GM19238 (cell line): ENCODE measurements at regions not wholly inside any gene's neighbourhood (a gene's known extent, or its start where the extent isn't known, plus 50 kb on each side); places are given as distances from the start of the nearest gene placed in this dataset.

Experiments used
- DNase-seq: peaks from one replicate; pipeline ENCODE4 v3.0.0; 2011; ENCODE audit warnings: low spot score; ENCODE audit not compliant: insufficient read length

GRCh38 chr2:144703852-144704708 is 184.2 kb upstream of the ZEB2 start:
- no peak for DNase-seq

- DNase-seq, result no peak
Observed at GRCh38 chr2:144702051-144702450, 182.1 kb upstream of the ZEB2 start.

GRCh38 chr2:144701259-144701658 is 181.3 kb upstream of the ZEB2 start:
- DNase-seq, result no peak

GRCh38 chr2:144698156-144698555 is 178.2 kb upstream of the ZEB2 start:
- DNase-seq, result no peak

- no peak for DNase-seq
Observed at GRCh38 chr2:144695657-144696056, 175.7 kb upstream of the ZEB2 start.

GRCh38 chr2:144694456-144694855 is 174.5 kb upstream of the ZEB2 start:
- DNase-seq, result no peak

GRCh38 chr2:144693179-144693578 is 173.3 kb upstream of the ZEB2 start:
- no peak for DNase-seq

- DNase-seq, result no peak
Observed at GRCh38 chr2:144692661-144693060, 172.7 kb upstream of the ZEB2 start.

- DNase-seq, result no peak
Observed at GRCh38 chr2:144690771-144691170, 170.9 kb upstream of the ZEB2 start.

GRCh38 chr2:144686518-144687215 is 166.7 kb upstream of the ZEB2 start:
- no peak for DNase-seq

- no peak for DNase-seq
Observed at GRCh38 chr2:144683966-144684365, 164.0 kb upstream of the ZEB2 start.

GRCh38 chr2:144683107-144683753 is 163.3 kb upstream of the ZEB2 start:
- no peak for DNase-seq

- DNase-seq, result no peak
Observed at GRCh38 chr2:144682248-144682647, 162.3 kb upstream of the ZEB2 start.

GRCh38 chr2:144681389-144681788 is 161.5 kb upstream of the ZEB2 start:
- DNase-seq, result no peak

GRCh38 chr2:144679942-144680341 is 160.0 kb upstream of the ZEB2 start:
- DNase-seq, result no peak

- no peak for DNase-seq
Observed at GRCh38 chr2:144678736-144679135, 158.8 kb upstream of the ZEB2 start.

GRCh38 chr2:144675731-144676130 is 155.8 kb upstream of the ZEB2 start:
- no peak for DNase-seq

GRCh38 chr2:144675331-144675730 is 155.4 kb upstream of the ZEB2 start:
- DNase-seq, result no peak

GRCh38 chr2:144674071-144674470 is 154.2 kb upstream of the ZEB2 start:
- no peak for DNase-seq

- DNase-seq, result no peak
Observed at GRCh38 chr2:144673456-144673855, 153.5 kb upstream of the ZEB2 start.

- no peak for DNase-seq
Observed at GRCh38 chr2:144671695-144672455, 152.0 kb upstream of the ZEB2 start.

GRCh38 chr2:144670738-144671137 is 150.8 kb upstream of the ZEB2 start:
- DNase-seq, result no peak
